ENCODE measurements at regions not wholly inside any gene's neighbourhood (a gene's known extent, or its start where the extent isn't known, plus 50 kb on each side); places are given as distances from the start of the nearest gene placed in this dataset.

DNA sequence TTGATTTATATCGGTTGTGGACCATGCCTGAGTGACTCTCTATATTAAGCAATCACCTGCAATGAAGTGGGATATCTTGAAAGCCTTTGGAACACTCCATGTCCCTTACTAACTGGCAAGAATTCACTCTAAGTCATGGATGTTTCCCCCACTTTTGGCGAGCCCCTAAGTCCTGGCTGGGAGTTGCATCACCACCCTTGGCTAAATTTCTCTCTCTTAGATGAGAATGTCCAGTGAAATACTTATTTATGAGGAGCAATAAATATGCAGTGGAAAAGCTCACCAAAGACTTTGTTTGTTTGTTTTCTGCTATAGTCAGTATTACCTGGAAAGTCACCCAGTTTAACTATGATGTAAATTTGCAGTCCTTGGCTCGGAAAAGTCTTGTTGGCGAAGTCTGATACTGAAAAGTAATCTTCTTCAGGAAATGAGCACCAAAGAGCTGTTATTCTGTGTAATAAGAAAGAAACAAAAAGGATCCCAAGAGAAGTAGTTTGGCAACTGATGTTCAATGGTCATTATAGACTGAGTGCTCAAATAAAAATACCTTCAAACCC lies 333.8 kb downstream of the DMRT2 start:
- no peak for DNase-seq (ENCODE audit: low spot score)
- Mint-ChIP-seq H3K4me3 (ENCODE audit: unreplicated experiment) (no peak overlapping the region), H3K36me3 (ENCODE audit: low read depth) (no peaks in the 10 kb centered on the region), H3K9me3 (ENCODE audit: low read depth) (peaks cover 21% of the 10 kb centered on the region), H3K4me1 (ENCODE audit: low read depth) (no peaks in the 10 kb centered on the region), H3K27ac (ENCODE audit: unreplicated experiment) (no peak overlapping the region), H3K27me3 (ENCODE audit: low read depth) (no peaks in the 10 kb centered on the region)
- TF ChIP-seq, protein P1, sequence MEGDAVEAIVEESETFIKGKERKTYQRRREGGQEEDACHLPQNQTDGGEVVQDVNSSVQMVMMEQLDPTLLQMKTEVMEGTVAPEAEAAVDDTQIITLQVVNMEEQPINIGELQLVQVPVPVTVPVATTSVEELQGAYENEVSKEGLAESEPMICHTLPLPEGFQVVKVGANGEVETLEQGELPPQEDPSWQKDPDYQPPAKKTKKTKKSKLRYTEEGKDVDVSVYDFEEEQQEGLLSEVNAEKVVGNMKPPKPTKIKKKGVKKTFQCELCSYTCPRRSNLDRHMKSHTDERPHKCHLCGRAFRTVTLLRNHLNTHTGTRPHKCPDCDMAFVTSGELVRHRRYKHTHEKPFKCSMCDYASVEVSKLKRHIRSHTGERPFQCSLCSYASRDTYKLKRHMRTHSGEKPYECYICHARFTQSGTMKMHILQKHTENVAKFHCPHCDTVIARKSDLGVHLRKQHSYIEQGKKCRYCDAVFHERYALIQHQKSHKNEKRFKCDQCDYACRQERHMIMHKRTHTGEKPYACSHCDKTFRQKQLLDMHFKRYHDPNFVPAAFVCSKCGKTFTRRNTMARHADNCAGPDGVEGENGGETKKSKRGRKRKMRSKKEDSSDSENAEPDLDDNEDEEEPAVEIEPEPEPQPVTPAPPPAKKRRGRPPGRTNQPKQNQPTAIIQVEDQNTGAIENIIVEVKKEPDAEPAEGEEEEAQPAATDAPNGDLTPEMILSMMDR (IDR thresholded peaks at IDR 0.05) = no peak

DNA sequence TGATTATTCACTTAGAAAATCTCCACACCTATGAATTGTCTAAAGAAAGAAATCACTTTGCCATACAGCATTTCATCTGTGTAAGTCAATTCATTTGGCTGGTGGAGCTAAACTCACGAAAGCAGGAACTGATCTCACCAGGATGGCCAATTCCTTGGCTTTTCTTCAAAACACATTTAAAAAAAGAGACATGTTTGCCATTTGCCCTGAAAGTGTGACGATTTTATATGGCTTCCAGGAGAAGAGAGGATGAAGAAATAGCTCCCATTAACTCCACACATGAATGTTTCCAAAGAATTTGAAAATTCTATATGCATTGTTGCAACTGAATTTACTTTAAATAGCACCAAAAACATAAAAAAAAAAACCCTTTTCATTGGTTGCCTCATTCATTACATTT lies 334.7 kb downstream of the DMRT2 start:
- Mint-ChIP-seq H3K27me3 (ENCODE audit: low read depth) (no peaks in the 10 kb centered on the region), H3K27ac (ENCODE audit: unreplicated experiment) (no peak overlapping the region), H3K4me3 (ENCODE audit: unreplicated experiment) (no peak overlapping the region), H3K9me3 (ENCODE audit: low read depth) (peaks cover 21% of the 10 kb centered on the region), H3K4me1 (ENCODE audit: low read depth) (no peaks in the 10 kb centered on the region), H3K36me3 (ENCODE audit: low read depth) (no peaks in the 10 kb centered on the region)
- no peak for DNase-seq (ENCODE audit: low spot score)
- TF ChIP-seq, protein P1 (IDR thresholded peaks at IDR 0.05) = no peak

DNA sequence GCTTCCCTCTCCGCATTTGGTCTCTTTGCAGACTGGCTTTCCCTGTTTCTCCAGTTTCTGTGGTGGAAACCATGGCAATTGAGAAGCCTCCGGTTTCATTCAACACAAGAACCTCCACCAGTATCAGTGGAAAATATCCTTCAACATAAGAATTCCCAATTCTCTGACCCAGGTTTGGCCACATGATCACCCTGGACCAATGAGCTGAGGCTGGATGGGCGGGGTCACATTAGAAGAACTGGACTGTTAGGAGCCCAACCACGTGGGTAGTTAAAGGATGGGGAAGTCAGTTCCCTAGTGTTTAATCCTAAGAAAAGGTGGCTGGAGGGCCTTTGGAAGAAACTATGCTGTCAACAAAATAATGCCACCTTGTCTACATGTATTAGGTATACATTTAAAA lies 336.3 kb downstream of the DMRT2 start:
- Mint-ChIP-seq H3K27ac (ENCODE audit: unreplicated experiment) (no peak overlapping the region), H3K27me3 (ENCODE audit: low read depth) (no peaks in the 10 kb centered on the region), H3K9me3 (ENCODE audit: low read depth) (peaks cover 9% of the 10 kb centered on the region), H3K4me3 (ENCODE audit: unreplicated experiment) (no peak overlapping the region), H3K36me3 (ENCODE audit: low read depth) (no peaks in the 10 kb centered on the region), H3K4me1 (ENCODE audit: low read depth) (no peaks in the 10 kb centered on the region)
- DNase-seq (ENCODE audit: low spot score) = no peak
- TF ChIP-seq, protein P1 (IDR thresholded peaks at IDR 0.05) = no peak

DNA sequence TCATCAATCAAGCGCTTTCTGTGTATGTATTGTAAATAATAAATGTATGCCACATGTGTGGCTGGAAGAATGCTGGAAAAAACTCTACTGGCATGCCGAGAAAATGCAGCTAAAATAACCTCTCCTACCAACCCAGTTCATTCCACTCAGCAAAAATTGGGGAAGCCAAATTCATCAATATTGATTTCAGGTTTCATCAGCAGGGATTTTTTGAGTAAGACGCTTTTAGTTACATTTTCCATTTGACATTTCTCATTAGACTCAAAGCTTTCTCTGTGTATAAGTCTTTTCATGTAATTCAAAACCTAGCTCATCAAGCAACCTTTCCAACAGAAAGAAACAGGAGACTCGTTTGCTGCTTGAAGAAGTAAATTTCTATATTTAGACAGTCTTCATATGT lies 338.1 kb downstream of the DMRT2 start:
- Mint-ChIP-seq H3K36me3 (ENCODE audit: low read depth) (no peaks in the 10 kb centered on the region), H3K9me3 (ENCODE audit: low read depth) (peaks cover 7% of the 10 kb centered on the region), H3K4me3 (ENCODE audit: unreplicated experiment) (no peak overlapping the region), H3K27me3 (ENCODE audit: low read depth) (no peaks in the 10 kb centered on the region), H3K4me1 (ENCODE audit: low read depth) (no peaks in the 10 kb centered on the region), H3K27ac (ENCODE audit: unreplicated experiment) (no peak overlapping the region)
- no peak for DNase-seq (ENCODE audit: low spot score)
- TF ChIP-seq, protein P1 (IDR thresholded peaks at IDR 0.05) = no peak

DNA sequence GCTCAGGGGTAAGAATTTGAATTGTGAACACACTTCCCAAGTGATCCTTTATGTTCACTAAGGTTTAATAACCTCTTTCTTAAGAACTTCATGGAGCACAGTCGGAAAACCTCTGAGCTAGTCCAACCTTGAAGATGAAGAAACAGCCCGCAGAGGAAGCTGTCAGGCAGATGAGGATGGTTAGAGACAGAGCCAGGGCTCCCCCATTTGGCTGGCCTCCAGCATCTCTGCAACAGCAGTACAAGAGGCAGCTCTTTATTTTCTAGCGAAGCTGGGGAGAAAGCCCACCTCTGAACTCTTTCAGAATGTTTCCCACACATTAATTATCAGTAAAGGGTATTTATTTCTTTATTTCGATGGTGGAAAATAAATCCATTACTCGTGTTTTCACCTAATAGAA lies 350.8 kb downstream of the DMRT2 start:
- no peaks in the 10 kb centered on the region for H3K4me1 Mint-ChIP-seq (ENCODE audit: low read depth)
- no peaks in the 10 kb centered on the region for H3K27me3 Mint-ChIP-seq (ENCODE audit: low read depth)
- H3K36me3 Mint-ChIP-seq (ENCODE audit: low read depth) = no peaks in the 10 kb centered on the region
- no peak overlapping the region for H3K4me3 Mint-ChIP-seq (ENCODE audit: unreplicated experiment)
- H3K9me3 Mint-ChIP-seq (ENCODE audit: low read depth) = peaks cover 37% of the 10 kb centered on the region
- no peak for DNase-seq (ENCODE audit: low spot score)
- TF ChIP-seq, protein P1 (IDR thresholded peaks at IDR 0.05) = no peak
- H3K27ac Mint-ChIP-seq (ENCODE audit: unreplicated experiment) = no peak overlapping the region
